ENCODE measurements at regions not wholly inside any gene's neighbourhood (a gene's known extent, or its start where the extent isn't known, plus 50 kb on each side); places are given as distances from the start of the nearest gene placed in this dataset.
"Not testable (repeated sequence)": the region's sequence is repeated elsewhere in the genome, so short reads cannot be mapped to it uniquely, and the experiment has no call there.

DNA sequence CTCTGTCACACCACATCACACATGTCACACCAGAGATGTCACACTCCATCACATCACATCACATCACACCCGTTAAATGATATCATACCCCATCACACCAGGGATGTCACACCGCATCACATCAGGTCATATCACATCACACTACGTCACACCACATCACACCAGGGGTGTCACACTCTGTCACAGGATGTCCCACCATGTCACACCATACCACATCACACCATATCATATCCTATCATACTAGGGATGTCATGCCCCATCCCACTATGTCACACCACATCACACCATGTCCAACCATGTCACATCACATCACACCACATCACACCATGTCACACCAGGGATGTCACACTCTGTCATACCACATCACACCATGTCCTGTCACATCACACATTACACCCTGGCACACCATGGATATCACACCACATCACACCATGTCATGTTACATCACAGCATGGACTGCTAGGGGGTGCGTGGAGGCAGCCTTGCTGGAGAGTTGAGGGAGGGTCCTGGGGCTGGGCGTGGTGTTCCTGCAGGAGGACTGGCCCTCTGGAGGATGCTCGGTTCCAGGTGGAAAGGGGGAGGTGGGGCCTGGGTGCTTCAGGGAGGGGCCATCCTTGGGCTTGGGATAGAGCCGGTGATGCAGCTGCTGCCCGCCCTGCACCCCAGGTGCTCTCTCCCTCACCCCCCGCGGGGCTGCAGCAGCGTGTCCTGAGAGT lies 134.6 kb downstream of the TMEM121 start:
- H3K9me3 ChIP-seq (ENCODE audit: low read depth, low read length, poor library complexity, severe bottlenecking): no peaks in the 10 kb centered on the region
- intact Hi-C loops (cut with micrococcal nuclease; ENCODE audit: unreplicated experiment): no loop called here
- DNase-seq (ENCODE audit: low spot score): no peak
- TF ChIP-seq EZH2 (IDR thresholded peaks at IDR 0.05; ENCODE audit: borderline replicate concordance, low read depth, low read length, poor library complexity, severe bottlenecking): no peak
- TF ChIP-seq, protein P1, sequence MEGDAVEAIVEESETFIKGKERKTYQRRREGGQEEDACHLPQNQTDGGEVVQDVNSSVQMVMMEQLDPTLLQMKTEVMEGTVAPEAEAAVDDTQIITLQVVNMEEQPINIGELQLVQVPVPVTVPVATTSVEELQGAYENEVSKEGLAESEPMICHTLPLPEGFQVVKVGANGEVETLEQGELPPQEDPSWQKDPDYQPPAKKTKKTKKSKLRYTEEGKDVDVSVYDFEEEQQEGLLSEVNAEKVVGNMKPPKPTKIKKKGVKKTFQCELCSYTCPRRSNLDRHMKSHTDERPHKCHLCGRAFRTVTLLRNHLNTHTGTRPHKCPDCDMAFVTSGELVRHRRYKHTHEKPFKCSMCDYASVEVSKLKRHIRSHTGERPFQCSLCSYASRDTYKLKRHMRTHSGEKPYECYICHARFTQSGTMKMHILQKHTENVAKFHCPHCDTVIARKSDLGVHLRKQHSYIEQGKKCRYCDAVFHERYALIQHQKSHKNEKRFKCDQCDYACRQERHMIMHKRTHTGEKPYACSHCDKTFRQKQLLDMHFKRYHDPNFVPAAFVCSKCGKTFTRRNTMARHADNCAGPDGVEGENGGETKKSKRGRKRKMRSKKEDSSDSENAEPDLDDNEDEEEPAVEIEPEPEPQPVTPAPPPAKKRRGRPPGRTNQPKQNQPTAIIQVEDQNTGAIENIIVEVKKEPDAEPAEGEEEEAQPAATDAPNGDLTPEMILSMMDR (conservative IDR thresholded peaks at IDR 0.05; ENCODE audit: low read depth, low read length): no peak
- H3K27ac ChIP-seq (ENCODE audit: low read depth, low read length, poor library complexity, severe bottlenecking): no peak overlapping the region
- H3K36me3 ChIP-seq (ENCODE audit: insufficient read depth, low read length, poor library complexity, severe bottlenecking): no peaks in the 10 kb centered on the region
- ChIA-PET CTCF (no interaction called here), POLR2A (ENCODE audit: low non-redundant PET) (no interaction called here)
- no peaks in the 10 kb centered on the region for H3K27me3 ChIP-seq (replicated peaks; ENCODE audit: insufficient read depth, low read depth, low read length, poor library complexity)
- H3K4me3 ChIP-seq (ENCODE audit: low read depth, low read length, poor library complexity, severe bottlenecking): no peak overlapping the region
- no peaks in the 10 kb centered on the region for H3K4me1 ChIP-seq (ENCODE audit: insufficient read depth, low read length, poor library complexity, severe bottlenecking)
- no TSS peak for BruUV-seq (replicated peaks)

DNA sequence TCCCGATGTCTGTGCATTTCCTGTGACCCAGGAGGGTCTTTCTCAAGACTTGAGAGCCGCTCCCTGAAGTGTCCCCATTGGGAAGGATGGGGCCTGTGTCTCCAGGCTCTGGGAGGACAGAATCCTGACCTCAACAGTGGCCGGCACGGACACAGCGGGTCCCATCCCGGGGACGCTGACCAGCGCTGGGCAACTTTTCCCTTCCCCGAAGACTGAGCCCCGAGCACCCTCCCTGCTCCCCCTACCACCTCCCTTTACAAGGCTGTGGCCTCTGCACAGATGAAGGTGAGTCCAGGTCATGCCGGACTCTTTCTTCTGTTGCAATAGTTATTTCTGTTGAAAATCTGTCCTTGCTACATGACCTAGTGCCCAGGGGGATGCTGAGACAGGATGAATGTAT lies 135.7 kb downstream of the TMEM121 start:
- H3K36me3 ChIP-seq (ENCODE audit: insufficient read depth, low read length, poor library complexity, severe bottlenecking); H3K27ac ChIP-seq (ENCODE audit: low read depth, low read length, poor library complexity, severe bottlenecking); H3K27me3 ChIP-seq (replicated peaks; ENCODE audit: insufficient read depth, low read depth, low read length, poor library complexity); H3K4me3 ChIP-seq (ENCODE audit: low read depth, low read length, poor library complexity, severe bottlenecking); BruUV-seq (replicated peaks); CTCF ChIA-PET; H3K4me1 ChIP-seq (ENCODE audit: insufficient read depth, low read length, poor library complexity, severe bottlenecking); H3K9me3 ChIP-seq (ENCODE audit: low read depth, low read length, poor library complexity, severe bottlenecking); intact Hi-C loops (cut with micrococcal nuclease; ENCODE audit: unreplicated experiment); DNase-seq (ENCODE audit: low spot score); POLR2A ChIA-PET (ENCODE audit: low non-redundant PET): not testable (repeated sequence)

DNA sequence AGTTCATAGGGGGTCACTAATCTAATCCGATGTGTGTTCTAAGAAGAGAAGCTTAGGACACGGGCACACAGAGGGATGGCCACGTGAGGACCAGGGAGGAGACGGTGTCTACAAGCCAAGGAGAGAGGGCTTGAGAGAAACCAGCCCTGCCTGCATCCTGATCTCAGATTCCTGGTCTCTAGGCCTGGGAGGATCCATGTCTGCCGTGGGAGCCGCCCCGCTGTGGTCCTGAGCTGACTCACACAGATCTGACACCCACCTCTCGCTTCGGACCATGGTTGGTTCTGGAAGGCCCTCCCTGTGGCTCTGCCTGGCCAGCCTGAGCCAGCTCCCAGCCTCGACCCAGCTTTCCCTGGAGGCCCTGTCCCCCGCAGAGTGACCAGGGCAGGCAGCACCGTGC lies 136.2 kb downstream of the TMEM121 start:
- BruUV-seq (replicated peaks); POLR2A ChIA-PET (ENCODE audit: low non-redundant PET); CTCF ChIA-PET; H3K4me3 ChIP-seq (ENCODE audit: low read depth, low read length, poor library complexity, severe bottlenecking); H3K36me3 ChIP-seq (ENCODE audit: insufficient read depth, low read length, poor library complexity, severe bottlenecking); H3K9me3 ChIP-seq (ENCODE audit: low read depth, low read length, poor library complexity, severe bottlenecking); DNase-seq (ENCODE audit: low spot score); H3K27ac ChIP-seq (ENCODE audit: low read depth, low read length, poor library complexity, severe bottlenecking); H3K27me3 ChIP-seq (replicated peaks; ENCODE audit: insufficient read depth, low read depth, low read length, poor library complexity); H3K4me1 ChIP-seq (ENCODE audit: insufficient read depth, low read length, poor library complexity, severe bottlenecking); intact Hi-C loops (cut with micrococcal nuclease; ENCODE audit: unreplicated experiment): not testable (repeated sequence)

DNA sequence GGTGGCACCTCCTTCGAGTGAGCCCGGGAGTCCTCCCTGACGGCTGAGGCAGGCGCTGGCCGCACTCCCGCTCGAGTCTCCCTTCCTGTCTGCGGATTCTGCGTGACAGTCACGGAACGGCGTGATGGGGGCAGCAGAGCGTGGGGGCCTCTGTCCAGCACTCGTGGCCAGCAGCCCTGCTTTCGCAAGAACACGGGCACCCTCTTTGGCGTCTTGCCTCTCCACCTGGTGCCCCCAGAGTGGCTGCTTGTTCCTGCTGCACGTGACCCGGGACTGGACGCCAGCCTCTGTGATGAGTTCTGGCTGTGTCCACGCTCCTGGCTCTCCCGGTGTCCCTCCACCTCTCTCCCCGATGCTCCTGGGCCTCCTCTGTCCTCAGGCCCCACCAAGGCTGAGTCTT lies 136.9 kb downstream of the TMEM121 start:
- H3K27me3 ChIP-seq (replicated peaks; ENCODE audit: insufficient read depth, low read depth, low read length, poor library complexity): not testable (repeated sequence)

DNA sequence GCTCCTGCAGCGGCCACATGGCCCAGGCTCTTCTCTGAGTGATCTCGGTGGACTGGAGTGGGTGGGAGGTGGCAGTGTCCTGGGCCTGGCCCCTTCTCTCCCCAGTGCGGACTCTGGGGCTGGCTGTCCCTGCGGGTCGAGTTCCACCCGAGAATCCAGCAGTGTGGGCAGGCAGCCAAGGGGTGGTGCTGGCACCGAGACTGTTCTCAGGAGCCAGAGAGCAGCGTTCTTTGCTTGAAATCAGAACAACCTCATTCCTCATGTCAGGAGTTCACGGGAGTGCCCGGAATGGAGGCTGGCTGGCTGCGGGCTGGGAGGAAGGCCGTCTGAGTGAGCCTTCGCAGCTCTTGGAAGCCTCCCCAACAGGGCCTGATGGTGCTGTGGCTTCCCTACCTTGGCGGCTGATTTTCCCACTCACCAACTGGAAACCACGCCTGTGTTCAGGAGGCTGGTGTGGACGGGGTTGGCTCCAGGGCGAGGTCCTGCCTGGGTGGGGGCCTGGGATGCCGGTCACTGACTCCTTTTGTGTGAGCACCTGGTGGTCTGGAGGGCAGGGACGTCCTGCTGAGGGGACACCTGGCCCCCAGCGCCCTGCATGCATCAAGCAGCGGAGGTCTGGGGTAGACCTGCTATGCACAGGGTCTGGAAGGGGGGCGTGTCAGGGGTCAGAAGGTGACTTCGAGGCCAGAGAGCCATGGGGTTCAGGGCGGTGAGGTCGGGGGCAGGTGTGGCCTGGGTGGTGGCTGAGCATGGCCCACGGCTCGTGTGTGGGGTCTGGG lies 137.6 kb downstream of the TMEM121 start:
- H3K4me3 ChIP-seq (ENCODE audit: low read depth, low read length, poor library complexity, severe bottlenecking); H3K27ac ChIP-seq (ENCODE audit: low read depth, low read length, poor library complexity, severe bottlenecking); BruUV-seq (replicated peaks); H3K4me1 ChIP-seq (ENCODE audit: insufficient read depth, low read length, poor library complexity, severe bottlenecking); CTCF ChIA-PET; intact Hi-C loops (cut with micrococcal nuclease; ENCODE audit: unreplicated experiment); POLR2A ChIA-PET (ENCODE audit: low non-redundant PET); DNase-seq (ENCODE audit: low spot score); H3K9me3 ChIP-seq (ENCODE audit: low read depth, low read length, poor library complexity, severe bottlenecking); H3K27me3 ChIP-seq (replicated peaks; ENCODE audit: insufficient read depth, low read depth, low read length, poor library complexity); H3K36me3 ChIP-seq (ENCODE audit: insufficient read depth, low read length, poor library complexity, severe bottlenecking): not testable (repeated sequence)

More for the DNA sequence above, 136.9 kb downstream of the TMEM121 start:
- H3K4me1 ChIP-seq (ENCODE audit: insufficient read depth, low read length, poor library complexity, severe bottlenecking); BruUV-seq (replicated peaks); DNase-seq (ENCODE audit: low spot score); H3K4me3 ChIP-seq (ENCODE audit: low read depth, low read length, poor library complexity, severe bottlenecking); intact Hi-C loops (cut with micrococcal nuclease; ENCODE audit: unreplicated experiment); CTCF ChIA-PET; H3K9me3 ChIP-seq (ENCODE audit: low read depth, low read length, poor library complexity, severe bottlenecking); H3K27ac ChIP-seq (ENCODE audit: low read depth, low read length, poor library complexity, severe bottlenecking); POLR2A ChIA-PET (ENCODE audit: low non-redundant PET); H3K36me3 ChIP-seq (ENCODE audit: insufficient read depth, low read length, poor library complexity, severe bottlenecking): not testable (repeated sequence)
